Lung (tissue), 11 donors: ENCODE measurements at regions not wholly inside any gene's neighbourhood (a gene's known extent, or its start where the extent isn't known, plus 50 kb on each side); places are given as distances from the start of the nearest gene placed in this dataset.

Experiments
- ATAC-seq: fragments of 200-7000 bp; cut with Tn5 transposase; one replicate; pipeline ENCODE4 v1.9.1; 2020; ENCODE audit warnings: moderate number of reproducible peaks; ENCODE audit not compliant: insufficient read depth, low FRiP score
- DNase-seq, 3 donors: peaks; one replicate each; pipeline ENCODE4 v3.0.0-alpha.2; 2013 to 2017
- H3K27ac ChIP-seq, 2 donors: one replicate each; pipeline ENCODE4 v1.5.1; 2013; ENCODE audit warnings: mild to moderate bottlenecking in 2 of 2, moderate library complexity in 2 of 2, control low read depth in 1 of 2, inconsistent platforms in 1 of 2, low read depth in 1 of 2, low read length in 1 of 2
- H3K27me3 ChIP-seq, 3 donors: one replicate each; pipeline ENCODE4 v1.5.1; 2013; ENCODE audit warnings: low read length in 2 of 3; ENCODE audit not compliant: control insufficient read depth in 3 of 3, insufficient read depth in 3 of 3
- H3K36me3 ChIP-seq, 4 donors: one replicate each; pipeline ENCODE4 v1.5.1; 2013; ENCODE audit warnings: low read length in 4 of 4, mild to moderate bottlenecking in 1 of 4, moderate library complexity in 1 of 4; ENCODE audit not compliant: control insufficient read depth in 4 of 4, insufficient read depth in 4 of 4
- H3K4me1 ChIP-seq, 5 donors: one replicate each; pipeline ENCODE4 v1.5.1; 2013; ENCODE audit warnings: low read length in 5 of 5, mild to moderate bottlenecking in 2 of 5, moderate library complexity in 1 of 5; ENCODE audit not compliant: control insufficient read depth in 5 of 5, insufficient read depth in 5 of 5
- H3K4me3 ChIP-seq: one replicate; pipeline ENCODE4 v1.5.1; 2013; ENCODE audit warnings: mild to moderate bottlenecking, control low read depth, moderate library complexity
- H3K9ac ChIP-seq, 2 donors: one replicate each; pipeline ENCODE4 v1.5.1; 2013; ENCODE audit warnings: low read length in 2 of 2, control low read depth in 1 of 2; ENCODE audit not compliant: insufficient read depth in 1 of 2
- H3K9me3 ChIP-seq, 4 donors: one replicate each; pipeline ENCODE4 v1.5.1; 2013; ENCODE audit warnings: low read length in 3 of 4, mild to moderate bottlenecking in 1 of 4, moderate library complexity in 1 of 4; ENCODE audit not compliant: control insufficient read depth in 4 of 4, insufficient read depth in 3 of 4
- WGBS, 2 donors: extraction: QIAGEN DNeasy Blood & Tissue Kit; methylation state at CpG; one replicate each; pipeline ENCODE4 v1.1.7; 2013; 5-methylcytosine and 5-hydroxymethylcytosine counted together
- TF ChIP-seq, protein P1 (sequence below): IDR thresholded peaks from 2 replicates; pipeline ENCODE4 v1.5.1; 2012; ENCODE audit warnings: mild to moderate bottlenecking; ENCODE audit errors: control extremely low read depth, extremely low read depth
- donor health status: control.
- donor health status: control.
- donor health status: Bipolar disorder and iron deficiency.
- donor health status: healthy.
- donor health status: DM: yes; HTN: yes; CAD: no.

DNA sequence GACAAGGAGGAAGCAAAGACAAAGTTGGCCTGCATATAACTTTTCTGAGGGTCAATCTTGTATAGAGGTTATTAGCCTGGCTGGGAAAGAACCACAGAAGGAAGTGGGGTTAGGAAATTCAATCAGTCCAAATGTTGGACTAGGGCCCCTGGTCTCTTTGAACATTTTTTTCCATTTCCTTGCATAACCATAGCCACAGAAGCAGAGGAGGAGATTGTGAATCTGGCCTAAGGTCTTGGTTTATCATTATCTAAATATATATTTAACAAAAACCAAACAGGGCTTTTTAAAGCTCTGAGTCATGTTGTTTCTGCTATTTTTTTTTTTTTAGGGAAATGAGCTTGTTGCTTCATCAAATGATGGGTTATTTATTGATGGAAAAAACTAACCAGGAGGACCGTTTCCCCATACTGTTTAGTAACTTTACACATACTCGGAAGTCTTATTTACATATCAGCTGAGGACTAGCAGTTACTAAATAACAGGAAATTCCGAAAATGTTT, 97.7 kb upstream of the ACSL4 start:
- Histone ChIP-seq H3K4me3 (no peak overlapping the region), H3K9me3 (no peaks in the 10 kb centered on the region), H3K27me3 (peaks cover 4 to 20% (median 12%) of the 10 kb centered on the region in 3 donors), H3K4me1 (peaks cover 0 to 1% (median 0%) of the 10 kb centered on the region in 5 donors), H3K9ac (no peak overlapping the region), H3K36me3 (no peaks in the 10 kb centered on the region), H3K27ac (no peak overlapping the region)
- DNase-seq (no peak), ATAC-seq (peak; percentile 59)
- TF ChIP-seq, protein P1, sequence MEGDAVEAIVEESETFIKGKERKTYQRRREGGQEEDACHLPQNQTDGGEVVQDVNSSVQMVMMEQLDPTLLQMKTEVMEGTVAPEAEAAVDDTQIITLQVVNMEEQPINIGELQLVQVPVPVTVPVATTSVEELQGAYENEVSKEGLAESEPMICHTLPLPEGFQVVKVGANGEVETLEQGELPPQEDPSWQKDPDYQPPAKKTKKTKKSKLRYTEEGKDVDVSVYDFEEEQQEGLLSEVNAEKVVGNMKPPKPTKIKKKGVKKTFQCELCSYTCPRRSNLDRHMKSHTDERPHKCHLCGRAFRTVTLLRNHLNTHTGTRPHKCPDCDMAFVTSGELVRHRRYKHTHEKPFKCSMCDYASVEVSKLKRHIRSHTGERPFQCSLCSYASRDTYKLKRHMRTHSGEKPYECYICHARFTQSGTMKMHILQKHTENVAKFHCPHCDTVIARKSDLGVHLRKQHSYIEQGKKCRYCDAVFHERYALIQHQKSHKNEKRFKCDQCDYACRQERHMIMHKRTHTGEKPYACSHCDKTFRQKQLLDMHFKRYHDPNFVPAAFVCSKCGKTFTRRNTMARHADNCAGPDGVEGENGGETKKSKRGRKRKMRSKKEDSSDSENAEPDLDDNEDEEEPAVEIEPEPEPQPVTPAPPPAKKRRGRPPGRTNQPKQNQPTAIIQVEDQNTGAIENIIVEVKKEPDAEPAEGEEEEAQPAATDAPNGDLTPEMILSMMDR = no peak
- WGBS, 2 donors = 12 to 37% methylated on average over 3 of the region's 3 CpGs

DNA sequence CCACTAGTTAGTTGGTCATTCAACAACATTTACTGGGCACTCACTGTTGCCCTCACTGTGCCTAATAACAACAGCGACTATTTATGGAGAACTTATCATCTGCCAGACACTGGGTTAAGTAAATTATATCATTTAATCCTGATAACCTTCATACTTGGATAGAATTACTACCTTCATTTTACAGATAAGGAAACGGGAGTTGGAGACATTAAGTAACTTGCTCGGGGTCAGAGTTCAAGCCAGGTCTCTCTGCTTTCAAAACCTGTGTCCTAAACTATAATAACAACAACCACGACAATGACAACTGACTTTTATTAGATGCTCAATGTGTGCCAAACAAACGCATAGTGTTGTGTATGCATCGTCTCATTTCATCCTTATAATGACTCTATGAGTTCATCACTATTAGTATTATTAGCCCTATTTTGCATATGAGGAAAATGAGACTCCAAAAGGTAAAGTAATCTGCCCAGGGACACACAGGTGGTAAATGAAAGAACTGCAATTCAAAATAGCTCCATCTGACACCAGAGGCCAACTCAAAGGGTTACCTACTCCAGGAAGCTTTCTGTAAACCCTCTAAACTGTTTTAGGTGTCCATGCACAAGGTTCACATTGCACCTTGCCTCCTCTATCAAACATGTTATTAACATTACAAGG, 98.4 kb upstream of the ACSL4 start:
- peaks cover 0 to 1% (median 0%) of the 10 kb centered on the region in 5 donors for H3K4me1 ChIP-seq
- H3K9ac ChIP-seq = no peak overlapping the region
- no peaks in the 10 kb centered on the region for H3K36me3 ChIP-seq
- ATAC-seq (no peak), DNase-seq (no peak)
- H3K27me3 ChIP-seq = peaks cover 4 to 20% (median 12%) of the 10 kb centered on the region in 3 donors
- TF ChIP-seq, protein P1 = no peak
- WGBS, 2 donors = 66 to 71% methylated on average over 6 of the region's 6 CpGs
- H3K27ac ChIP-seq = no peak overlapping the region
- H3K9me3 ChIP-seq = no peaks in the 10 kb centered on the region
- no peak overlapping the region for H3K4me3 ChIP-seq

DNA sequence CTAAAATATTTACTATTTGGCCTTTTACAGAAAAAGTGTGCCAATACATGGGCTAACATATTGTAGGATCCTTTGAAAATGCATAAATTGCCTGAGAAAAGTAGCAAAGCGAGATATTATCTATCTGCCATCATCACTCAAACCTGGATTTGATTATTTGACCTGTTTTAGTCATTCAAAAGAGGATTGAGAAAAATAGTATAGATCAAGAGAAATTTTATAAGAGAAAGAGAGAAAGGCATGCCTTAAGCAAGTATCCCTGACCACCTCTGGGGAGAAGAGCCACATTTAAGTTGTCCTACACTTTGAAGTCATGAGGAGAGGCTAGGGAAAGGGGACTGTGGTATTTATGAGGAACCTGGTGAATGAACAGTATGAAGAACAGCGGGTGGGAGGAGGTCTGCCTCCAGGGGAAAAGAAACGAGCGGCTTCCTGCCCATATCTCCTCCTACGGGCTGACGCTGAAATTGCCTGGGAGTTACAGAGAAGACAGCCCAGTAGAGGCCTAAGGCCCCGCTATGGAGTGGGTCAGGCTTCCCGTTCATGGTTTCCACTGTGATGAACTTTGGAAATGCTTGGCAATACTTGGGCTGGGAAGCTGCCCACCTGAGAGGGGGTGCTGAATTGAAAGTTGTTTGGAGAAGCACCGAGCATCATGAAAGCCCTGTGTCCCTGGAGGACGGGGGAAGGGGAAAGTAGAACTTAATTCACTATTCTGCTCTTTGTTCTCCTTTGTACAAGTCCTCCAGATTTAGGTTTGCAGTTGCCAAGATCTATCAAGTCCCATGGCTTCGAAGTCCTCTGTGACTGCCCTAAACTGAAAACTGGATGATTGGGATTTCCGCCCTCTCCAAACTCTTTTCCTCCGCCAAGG, 106.9 kb upstream of the ACSL4 start:
- no peaks in the 10 kb centered on the region for H3K36me3 ChIP-seq
- H3K9ac ChIP-seq = no peak overlapping the region
- TF ChIP-seq, protein P1 = no peak
- DNase-seq (no peak), ATAC-seq (no peak)
- H3K9me3 ChIP-seq = no peaks in the 10 kb centered on the region
- H3K27ac ChIP-seq = peak overlapping the region in 1 of 2 donors; percentile 42
- no peak overlapping the region for H3K4me3 ChIP-seq
- H3K27me3 ChIP-seq = peaks cover 4 to 17% (median 9%) of the 10 kb centered on the region in 3 donors
- 42 to 56% methylated on average over 13 of the region's 13 CpGs for WGBS, 2 donors
- H3K4me1 ChIP-seq = no peaks in the 10 kb centered on the region
